ENCODE measurements at regions not wholly inside any gene's neighbourhood (a gene's known extent, or its start where the extent isn't known, plus 50 kb on each side); places are given as distances from the start of the nearest gene placed in this dataset.

- TF ChIP-seq CTCF (IDR thresholded peaks at IDR 0.05; ENCODE audit: control extremely low read depth, extremely low read depth), result no peak
- ATAC-seq (ENCODE audit: insufficient read depth, low FRiP score) (no peak), DNase-seq (no peak)
- no peaks in the 10 kb centered on the region for H3K36me3 ChIP-seq (ENCODE audit: control insufficient read depth in 4 of 4, insufficient read depth in 4 of 4, low read length in 4 of 4)
- H3K9me3 ChIP-seq (ENCODE audit: control insufficient read depth in 4 of 4, insufficient read depth in 3 of 4, low read length in 3 of 4), result peaks cover 0 to 8% (median 0%) of the 10 kb centered on the region in 4 donors
- H3K27ac ChIP-seq (ENCODE audit: low read depth in 1 of 2, low read length in 1 of 2), result no peak overlapping the region
- no peak overlapping the region for H3K4me3 ChIP-seq
- 82 to 93% methylated on average over 7 of the region's 7 CpGs for WGBS, 2 donors
- H3K9ac ChIP-seq (ENCODE audit: insufficient read depth in 1 of 2, low read length in 2 of 2), result no peak overlapping the region
- no peaks in the 10 kb centered on the region for H3K27me3 ChIP-seq (ENCODE audit: control insufficient read depth in 3 of 3, insufficient read depth in 3 of 3, low read length in 2 of 3)
- H3K4me1 ChIP-seq (ENCODE audit: control insufficient read depth in 5 of 5, insufficient read depth in 5 of 5, low read length in 5 of 5), result no peaks in the 10 kb centered on the region
Measured at GRCh38 chr6:166036316-166037095, 131.1 kb downstream of the TBXT start.

GRCh38 chr6:166032366-166033200 lies 135.1 kb downstream of the TBXT start:
- Histone ChIP-seq H3K27me3 (ENCODE audit: control insufficient read depth in 3 of 3, insufficient read depth in 3 of 3, low read length in 2 of 3) (peaks cover 0 to 2% (median 0%) of the 10 kb centered on the region in 3 donors), H3K27ac (ENCODE audit: low read depth in 1 of 2, low read length in 1 of 2) (no peak overlapping the region), H3K4me3 (no peak overlapping the region), H3K9ac (ENCODE audit: insufficient read depth in 1 of 2, low read length in 2 of 2) (no peak overlapping the region), H3K9me3 (ENCODE audit: control insufficient read depth in 4 of 4, insufficient read depth in 3 of 4, low read length in 3 of 4) (peaks cover 0 to 4% (median 0%) of the 10 kb centered on the region in 4 donors), H3K4me1 (ENCODE audit: control insufficient read depth in 5 of 5, insufficient read depth in 5 of 5, low read length in 5 of 5) (no peaks in the 10 kb centered on the region), H3K36me3 (ENCODE audit: control insufficient read depth in 4 of 4, insufficient read depth in 4 of 4, low read length in 4 of 4) (no peaks in the 10 kb centered on the region)
- no peak for TF ChIP-seq CTCF (IDR thresholded peaks at IDR 0.05; ENCODE audit: control extremely low read depth, extremely low read depth)
- no peak for ATAC-seq (ENCODE audit: insufficient read depth, low FRiP score)
- WGBS, 2 donors, result 71 to 72% methylated on average over 9 of the region's 9 CpGs
- DNase-seq, result no peak

GRCh38 chr6:166031275-166031674 lies 136.4 kb downstream of the TBXT start:
- Histone ChIP-seq H3K4me3 (no peak overlapping the region), H3K27me3 (ENCODE audit: control insufficient read depth in 3 of 3, insufficient read depth in 3 of 3, low read length in 2 of 3) (peaks cover 0 to 4% (median 2%) of the 10 kb centered on the region in 3 donors), H3K9me3 (ENCODE audit: control insufficient read depth in 4 of 4, insufficient read depth in 3 of 4, low read length in 3 of 4) (no peaks in the 10 kb centered on the region), H3K36me3 (ENCODE audit: control insufficient read depth in 4 of 4, insufficient read depth in 4 of 4, low read length in 4 of 4) (no peaks in the 10 kb centered on the region), H3K4me1 (ENCODE audit: control insufficient read depth in 5 of 5, insufficient read depth in 5 of 5, low read length in 5 of 5) (no peaks in the 10 kb centered on the region), H3K9ac (ENCODE audit: insufficient read depth in 1 of 2, low read length in 2 of 2) (no peak overlapping the region), H3K27ac (ENCODE audit: low read depth in 1 of 2, low read length in 1 of 2) (no peak overlapping the region)
- 56 to 71% methylated on average over 1 of the region's 1 CpG for WGBS, 2 donors
- no peak for TF ChIP-seq CTCF (IDR thresholded peaks at IDR 0.05; ENCODE audit: control extremely low read depth, extremely low read depth)
- ATAC-seq (ENCODE audit: insufficient read depth, low FRiP score) (no peak), DNase-seq (no peak)
